HUDEP-2 (cell line): ENCODE measurements at regions not wholly inside any gene's neighbourhood (a gene's known extent, or its start where the extent isn't known, plus 50 kb on each side); places are given as distances from the start of the nearest gene placed in this dataset.
"Not testable (repeated sequence)": the region's sequence is repeated elsewhere in the genome, so short reads cannot be mapped to it uniquely, and the experiment has no call there.

Experiments used
- DNase-seq, 76 experiments: peaks; one replicate each; lab custom pipeline; 2025; ENCODE audit not compliant: unreplicated experiment in 76 of 76; lab: John Stamatoyannopoulos, UW

DNA sequence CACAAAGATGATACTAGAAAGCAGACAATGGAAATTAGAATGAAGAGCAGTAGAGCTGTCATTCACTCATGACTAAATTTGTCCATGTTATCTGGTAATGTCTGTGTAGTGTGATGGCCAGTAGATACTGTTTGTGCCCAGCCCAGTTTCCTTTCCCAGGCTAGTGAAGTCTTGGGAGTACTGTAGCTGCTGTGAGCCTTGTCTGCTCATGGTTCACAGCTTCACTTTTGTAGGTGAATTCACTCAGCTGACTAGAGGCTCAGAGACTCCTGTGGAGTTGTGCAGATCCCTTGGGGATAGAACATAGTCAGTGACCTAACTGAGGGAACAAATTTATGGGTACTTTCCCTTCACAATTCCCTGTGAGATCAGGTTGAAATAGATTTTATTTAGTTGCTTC lies 572.5 kb downstream of the ARL4A start:
- peak in 18 of 76 experiments; percentile 0 to 28 (median 10) for DNase-seq

DNA sequence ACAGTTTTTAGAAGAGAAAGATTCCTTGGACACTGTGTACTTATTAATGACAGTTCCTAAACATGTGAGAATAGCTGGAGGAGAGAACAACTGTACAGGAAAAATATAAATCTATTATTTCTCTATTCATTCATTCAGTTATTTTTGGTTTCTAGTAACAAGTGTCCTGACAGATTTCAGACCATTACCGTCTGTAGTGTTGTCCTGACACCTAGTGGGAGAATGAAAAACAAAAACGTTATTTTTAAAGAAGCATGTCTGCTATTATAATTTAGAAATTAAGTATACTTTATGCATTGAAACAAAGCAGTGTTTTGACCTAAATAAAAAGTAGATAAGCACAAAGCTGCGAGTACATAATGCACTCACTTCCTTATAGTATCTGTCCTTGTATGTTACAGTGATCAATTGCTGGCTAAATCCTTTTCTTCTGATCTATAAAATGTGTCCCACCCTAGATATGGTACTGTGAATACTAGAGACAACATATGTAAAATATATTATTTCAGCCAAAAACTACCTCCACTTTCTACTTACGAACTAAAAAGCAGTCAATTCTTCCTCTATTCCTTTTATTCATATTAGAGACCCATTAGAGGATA lies 575.6 kb downstream of the ARL4A start:
- DNase-seq = peak in 8 of 76 experiments; percentile 1 to 34 (median 12)

DNA sequence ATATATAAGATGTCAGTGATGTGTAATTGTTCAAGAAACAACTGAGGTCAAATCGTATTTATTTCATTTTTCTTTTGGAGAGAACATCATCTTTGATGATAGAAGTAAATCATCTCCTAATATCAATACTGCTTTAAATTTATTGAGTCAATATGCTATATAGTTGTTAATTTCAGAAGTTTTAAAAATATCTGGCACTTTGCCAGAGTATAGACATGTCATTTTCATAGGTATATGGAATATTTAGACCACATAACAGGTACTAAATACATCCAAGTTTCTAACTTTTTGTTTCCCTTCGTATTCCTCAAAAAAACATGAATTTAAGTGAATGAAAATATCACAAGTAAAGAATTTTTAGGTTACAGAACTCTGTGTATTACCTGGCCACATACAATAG lies 577.8 kb downstream of the ARL4A start:
- no peak for DNase-seq

DNA sequence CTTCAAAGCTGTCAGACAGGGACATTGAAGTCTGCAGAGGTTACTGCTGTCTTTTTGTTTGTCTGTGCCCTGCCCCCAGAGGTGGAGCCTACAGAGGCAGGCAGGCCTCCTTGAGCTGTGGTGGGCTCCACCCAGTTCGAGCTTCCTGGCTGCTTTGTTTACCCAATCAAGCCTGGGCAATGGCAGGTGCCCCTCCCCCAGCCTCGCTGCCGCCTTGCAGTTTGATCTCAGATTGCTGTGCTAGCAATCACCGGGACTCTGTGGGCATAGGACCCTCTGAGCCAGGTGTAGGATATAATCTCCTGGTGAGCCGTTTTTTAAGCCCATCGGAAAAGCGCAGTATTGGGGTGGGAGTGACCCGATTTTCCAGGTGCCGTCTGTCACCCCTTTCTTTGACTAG lies 586.8 kb downstream of the ARL4A start:
- not testable (repeated sequence) for DNase-seq

DNA sequence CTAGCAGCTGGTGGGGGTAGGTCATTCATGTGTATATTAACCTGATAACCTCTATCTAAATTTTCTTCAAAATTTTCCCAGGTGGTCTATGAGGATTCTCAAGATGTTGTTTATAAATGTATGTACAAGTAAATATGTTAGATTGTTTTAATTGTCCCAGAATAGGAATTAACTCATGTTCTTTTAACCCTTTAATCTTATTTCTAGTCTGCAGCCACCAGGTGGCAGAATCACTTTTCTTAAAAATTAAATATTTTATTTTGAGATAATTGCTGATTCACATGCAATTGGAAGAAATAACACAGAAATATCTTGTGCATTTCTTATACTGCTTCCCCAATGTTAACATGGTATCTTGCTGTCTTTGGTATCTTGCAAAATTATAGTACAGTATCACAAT lies 589.5 kb downstream of the ARL4A start:
- no peak for DNase-seq

DNA sequence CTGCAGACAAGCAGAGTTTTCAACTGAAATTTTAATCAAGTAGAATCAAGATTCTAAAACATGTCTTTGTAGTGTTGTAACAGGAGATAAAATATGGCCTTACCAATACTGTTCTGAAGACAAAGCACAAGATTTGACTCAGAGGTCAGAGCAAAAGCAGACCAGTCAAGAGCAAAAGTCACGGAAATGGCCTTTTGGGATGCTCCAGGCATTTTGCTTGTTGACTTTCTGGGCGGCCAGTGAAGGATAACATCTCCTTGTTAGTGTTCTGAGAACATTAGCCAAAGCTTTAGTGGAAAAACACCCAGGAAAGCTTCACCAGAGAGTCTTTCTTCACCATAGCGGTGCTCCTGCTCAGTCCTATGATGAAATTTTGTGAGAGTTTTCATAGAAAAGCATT lies 590.6 kb downstream of the ARL4A start:
- no peak for DNase-seq

DNA sequence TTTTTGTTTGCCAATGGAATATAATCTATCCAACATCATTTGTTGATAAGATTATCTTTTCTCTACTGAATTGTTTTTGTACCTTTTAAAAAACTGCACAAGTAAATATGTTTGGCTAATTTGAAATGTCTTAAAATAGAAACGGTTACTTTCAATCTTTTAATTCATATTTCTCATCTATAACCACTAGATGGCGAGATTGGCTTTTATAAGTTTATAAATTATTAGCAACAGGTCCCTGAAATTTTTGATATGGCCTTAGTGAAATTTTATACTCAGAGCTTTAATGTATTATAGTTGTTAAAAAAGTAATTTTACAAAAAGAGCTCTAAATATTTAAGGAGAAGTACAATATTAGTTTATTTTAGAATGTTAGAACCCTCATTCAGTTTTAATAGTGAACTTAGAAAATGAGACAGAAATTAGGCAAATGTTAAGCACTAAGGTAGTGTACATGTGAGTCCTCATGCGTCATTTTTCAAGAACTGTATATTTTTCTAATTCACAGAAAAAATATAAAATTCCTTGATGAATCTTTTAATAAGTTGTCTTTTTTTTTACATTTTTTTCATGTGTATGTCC lies 592.5 kb downstream of the ARL4A start:
- peak in 6 of 76 experiments; percentile 1 to 20 (median 6) for DNase-seq

DNA sequence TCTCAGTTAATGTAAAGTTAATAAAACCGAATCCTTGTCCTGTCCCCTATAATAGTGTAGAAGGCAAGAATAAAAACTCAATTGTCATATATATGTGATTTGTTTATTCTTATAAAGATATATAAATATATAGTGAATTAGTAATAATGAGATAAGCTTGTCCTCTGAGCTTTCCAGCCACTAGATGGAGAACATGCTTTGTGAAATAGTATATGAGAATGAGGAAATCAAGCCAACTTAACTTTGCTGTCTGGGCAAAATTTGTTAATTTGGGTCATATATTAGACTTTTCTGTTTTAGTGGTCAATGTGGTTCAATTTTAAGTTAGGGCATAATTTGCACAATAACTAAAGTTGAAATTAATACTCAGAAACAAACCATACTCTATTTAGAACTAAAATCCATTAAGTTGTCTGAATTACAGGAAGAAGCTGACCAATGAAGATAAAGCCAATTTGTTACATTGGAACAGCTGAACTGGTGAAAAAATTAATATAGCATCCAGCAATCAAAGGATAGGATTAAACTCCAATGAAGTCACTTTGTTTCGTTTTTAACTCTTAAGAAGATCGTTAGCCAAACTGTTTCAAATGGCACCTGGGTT lies 595.0 kb downstream of the ARL4A start:
- no peak for DNase-seq

DNA sequence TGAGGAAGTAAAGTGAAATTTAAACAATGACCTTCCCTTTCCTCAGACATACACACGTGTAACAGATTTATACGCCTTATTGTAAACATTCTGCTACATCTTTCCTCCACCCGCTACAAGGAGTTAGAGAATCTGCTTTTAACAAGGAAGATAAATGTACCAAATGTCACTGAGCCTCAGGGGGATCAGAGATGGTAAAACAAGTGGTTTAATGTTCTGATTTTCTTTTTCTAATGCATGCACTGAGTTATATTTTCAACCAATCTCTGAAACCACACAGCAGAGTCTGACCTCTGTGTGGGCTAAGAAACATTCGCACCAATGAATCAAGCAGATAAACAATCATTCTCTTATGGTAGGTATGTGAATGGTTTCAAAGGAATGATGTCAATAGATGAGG lies 599.5 kb downstream of the ARL4A start:
- no peak for DNase-seq

DNA sequence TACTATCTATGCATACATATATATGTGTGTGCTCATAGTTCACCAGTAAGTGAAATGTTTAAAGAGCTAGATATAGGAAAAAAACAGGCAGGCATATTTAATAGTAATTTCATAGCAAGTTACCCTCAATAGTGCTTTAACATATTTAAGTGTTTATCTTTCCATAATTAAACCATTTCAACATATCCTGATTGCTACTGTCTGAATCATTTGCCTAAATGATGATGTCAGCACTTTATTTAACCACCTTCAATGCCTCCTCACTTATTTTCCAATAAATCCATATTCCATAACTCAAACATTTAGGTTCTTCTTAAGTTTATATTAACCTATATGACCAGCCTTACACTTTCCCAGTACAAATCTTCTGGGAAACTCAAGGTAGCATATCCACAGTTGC lies 601.1 kb downstream of the ARL4A start:
- DNase-seq = no peak

DNA sequence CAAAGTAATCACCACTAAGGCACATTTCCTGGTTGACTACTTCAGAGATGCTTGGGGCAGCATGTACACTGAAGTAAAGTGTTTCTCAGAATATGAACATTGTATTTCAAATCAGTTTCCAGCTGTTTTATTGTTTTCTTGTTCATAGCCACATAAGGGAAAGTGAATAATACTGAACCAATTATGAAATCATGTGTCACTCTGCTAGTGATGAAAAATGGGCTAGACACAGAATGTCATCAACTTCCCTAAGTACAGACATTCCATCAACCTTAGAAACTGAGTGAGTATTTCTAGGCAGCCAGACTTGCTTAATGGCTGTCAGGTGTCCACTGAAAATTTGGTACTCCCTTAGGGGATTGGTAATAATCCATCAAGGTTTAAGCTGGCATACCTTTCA lies 603.5 kb downstream of the ARL4A start:
- no peak for DNase-seq

DNA sequence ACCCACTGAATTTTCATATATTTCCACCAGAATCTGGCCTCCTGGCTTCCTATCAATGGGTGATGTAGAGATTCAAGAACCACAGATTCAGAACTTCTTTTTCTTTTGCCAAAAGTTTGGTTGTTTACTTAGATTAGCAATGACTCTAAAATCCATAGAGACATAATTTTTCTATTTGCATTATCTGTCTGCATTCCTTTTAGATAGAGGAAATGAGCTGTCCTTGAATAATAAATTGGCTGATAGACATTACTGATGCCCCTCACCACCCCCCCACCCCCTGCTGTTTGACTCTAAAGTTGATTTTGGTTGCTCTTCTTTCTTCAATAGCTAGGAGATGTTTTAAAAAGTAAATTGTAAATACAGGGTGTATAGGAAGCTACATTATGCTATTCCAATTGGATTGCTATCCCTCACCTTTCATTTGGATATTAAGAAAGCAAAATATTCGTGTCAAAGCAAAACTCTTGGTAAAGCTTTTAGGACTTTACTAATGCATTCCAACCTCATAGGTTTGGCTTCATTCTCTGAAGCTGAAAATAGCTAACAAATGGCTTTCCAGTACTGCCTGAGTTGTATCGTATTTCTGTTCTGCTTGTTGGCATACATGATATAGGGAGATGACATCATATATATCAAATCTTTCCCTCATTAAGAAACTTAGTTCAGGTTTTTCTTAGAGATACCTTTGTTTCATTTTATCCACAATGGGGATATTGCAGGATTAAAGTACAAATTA lies 606.0 kb downstream of the ARL4A start:
- DNase-seq = no peak

DNA sequence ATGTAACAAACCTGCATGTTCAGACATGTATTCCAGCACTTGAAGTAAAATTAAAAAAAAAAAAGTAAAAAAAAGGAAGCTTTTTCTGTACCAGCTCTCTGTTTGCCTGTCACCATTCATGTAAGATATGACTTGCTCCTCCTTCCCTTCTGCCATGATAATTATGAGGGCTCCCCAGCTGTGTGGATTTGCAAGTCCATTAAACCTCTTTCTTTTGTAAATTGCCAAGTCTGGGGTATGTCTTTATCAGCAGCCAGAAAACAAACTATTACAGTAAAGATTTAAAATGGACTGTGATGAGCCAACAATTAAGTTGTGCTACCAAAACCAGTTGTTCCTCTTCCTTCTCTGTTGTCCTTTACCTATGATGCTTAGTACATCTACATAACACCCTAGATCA lies 619.6 kb downstream of the ARL4A start:
- DNase-seq = no peak

DNA sequence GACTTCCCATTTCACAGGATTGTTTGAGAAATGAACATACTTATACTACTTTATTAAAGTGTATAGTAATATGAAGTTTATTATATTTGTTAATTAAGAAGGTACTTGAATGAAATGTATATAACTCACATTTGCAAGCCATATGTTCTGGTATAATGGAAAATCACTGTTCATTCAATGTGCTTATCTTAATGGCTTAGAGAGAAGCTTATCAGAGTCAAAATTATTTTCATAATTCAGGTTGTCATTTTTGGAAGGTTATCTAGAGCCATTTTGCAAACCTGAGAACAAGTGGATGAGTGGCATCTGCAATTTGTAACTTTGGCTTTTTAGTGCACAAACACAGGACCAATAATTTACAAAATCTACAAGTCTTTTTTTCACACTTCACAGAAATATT lies 621.0 kb downstream of the ARL4A start:
- no peak for DNase-seq

DNA sequence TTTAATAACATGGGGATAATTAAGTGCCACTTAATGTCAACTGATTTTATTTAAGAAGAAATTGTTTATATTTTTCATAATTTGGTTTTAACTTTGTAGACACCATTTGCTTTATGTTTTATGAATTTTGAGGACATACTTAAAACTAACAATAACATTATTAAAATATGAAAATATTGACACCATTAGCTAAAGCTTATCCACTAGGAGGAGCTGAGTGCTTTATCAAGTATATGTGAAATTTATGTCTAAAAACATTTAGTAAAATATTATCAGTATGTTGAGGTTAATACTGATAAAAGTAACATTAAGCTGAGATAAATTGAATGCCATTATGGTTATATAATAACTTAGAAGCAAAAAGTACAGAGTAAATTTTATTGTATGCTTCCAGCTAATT lies 622.1 kb downstream of the ARL4A start:
- no peak for DNase-seq

DNA sequence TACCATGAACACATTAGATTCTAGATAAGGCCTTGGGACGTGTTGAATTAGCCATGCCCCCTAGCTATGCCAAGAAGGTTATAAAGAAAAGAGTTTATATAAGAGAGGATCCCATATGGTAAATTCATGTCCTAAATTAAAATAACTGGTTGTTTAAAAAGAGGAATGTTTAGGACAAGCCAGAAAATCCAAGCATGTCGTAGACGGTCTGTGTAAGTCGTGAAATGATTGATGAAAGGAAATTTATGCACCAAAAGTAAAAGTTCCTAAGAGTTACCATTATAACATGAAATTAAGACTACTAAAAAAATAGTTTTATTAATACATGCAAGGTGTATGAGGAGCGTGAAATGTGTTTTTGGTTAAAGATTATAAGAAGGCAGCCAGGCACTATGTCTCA lies 624.9 kb downstream of the ARL4A start:
- DNase-seq = no peak

DNA sequence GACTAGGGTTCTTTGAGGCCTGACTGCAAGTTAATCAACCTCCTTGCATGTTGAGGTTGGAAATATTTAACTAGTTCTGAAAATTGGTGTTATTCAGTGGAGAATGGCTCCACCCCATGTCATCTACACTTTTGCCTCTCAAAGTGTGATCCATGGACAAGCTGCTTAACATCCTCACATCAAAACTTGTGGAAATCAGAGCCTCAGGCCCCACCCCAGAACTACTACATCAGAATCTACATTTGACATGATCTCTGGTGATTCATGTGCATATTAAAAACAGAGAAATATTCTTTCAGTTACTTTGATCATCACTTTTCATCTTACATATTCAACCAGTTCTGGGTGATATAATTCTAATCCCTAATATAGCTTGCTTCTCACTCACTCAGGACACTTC lies 632.9 kb downstream of the ARL4A start:
- no peak for DNase-seq

DNA sequence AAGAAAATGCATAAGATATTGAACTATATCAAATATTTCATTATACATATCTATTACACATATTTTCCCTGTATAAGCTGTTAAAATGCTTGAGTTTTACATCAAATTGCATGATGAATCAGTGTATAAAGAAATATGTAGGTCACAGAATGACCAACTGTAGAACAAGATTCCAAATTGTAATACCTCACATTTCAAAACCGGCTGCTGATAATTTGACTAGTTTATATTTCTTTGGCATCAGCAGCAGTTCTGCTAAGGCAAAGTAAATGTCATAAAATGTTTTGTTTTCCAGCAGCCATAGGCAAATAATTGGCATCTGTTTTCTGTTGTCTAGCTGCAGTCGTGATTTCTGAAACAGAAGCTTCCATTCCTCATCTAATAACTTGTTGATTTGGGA lies 633.9 kb downstream of the ARL4A start:
- no peak for DNase-seq

DNA sequence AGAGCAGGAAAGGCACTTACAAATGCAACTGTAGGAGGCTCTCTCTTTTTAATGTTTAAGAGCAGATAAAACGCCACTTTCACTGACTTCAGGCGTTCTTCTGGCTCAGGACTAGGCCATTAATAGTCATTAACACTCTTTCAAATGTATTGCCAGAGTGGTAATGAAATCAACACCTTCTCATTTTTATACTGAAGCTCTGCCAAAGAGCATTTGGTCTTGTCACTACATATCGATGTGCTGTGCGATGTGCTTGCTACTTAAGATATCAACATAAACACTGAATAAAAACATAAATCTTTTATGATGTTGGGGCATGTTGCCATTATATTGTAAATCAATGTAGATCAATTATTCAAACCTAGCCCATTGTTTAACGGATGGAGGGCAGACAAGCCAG lies 634.7 kb downstream of the ARL4A start:
- no peak for DNase-seq

DNA sequence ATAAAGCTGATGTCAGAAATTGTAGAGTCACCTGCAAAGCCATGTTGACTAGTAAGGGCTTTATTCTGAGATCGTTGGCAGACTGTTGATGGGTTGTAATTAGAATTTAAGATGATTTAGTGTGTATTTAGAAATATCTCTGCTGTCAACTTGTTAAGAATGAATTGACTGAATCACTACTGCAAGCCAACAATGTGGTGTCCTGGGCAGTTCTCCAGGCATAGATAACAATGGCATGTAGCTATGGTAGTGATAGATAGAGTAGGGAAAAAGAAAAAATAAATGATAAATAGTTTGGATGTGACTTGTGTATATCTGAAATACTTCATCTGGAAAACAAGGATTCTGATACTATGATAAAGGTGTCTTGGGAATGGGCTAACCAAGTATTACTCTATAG lies 640.2 kb downstream of the ARL4A start:
- no peak for DNase-seq

DNA sequence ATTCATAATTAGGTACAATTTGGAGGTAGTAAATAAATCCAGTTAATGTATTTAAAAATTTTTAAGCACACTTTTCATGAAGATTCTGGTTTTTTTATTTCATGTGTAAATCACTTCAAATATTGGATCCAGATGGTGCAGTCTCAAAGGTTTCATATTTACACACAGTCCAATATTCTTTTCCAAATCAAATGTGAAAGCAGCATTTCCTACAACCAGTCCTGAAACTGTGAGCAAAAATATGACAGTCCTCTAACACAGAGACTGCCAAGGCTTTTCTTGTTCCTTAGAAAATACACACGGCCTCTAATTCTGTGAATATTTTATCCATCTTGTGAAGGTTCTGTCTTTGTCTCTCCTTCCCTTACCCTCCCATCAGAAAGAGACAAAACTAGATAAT lies 645.9 kb downstream of the ARL4A start:
- no peak for DNase-seq

DNA sequence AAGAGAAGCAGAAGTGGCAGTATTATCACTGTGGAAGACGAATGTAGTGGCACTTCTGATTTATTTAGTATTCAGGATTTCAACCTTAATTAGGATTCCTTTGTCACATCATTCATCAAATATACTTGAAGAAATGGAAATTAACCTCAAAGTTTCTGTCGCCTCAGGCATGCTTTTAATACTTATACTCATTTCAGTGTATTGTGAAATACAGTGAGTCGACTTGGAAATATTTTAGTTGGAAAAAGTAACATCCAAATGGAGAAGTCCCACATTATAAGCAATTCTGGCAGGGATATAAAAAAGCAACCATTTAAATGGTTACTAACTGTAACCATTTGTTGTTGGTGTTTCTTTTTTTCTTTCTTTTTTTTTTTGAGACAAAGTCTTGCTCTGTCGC lies 648.8 kb downstream of the ARL4A start:
- DNase-seq = no peak
